ENCODE measurements at regions not wholly inside any gene's neighbourhood (a gene's known extent, or its start where the extent isn't known, plus 50 kb on each side); places are given as distances from the start of the nearest gene placed in this dataset.

- no peak for DNase-seq (ENCODE audit: low read depth in 2 of 2)
Observed at GRCh38 chr16:73885319-73885718, 411.3 kb upstream of the PSMD7 start.

GRCh38 chr16:73883841-73884240 is 412.8 kb upstream of the PSMD7 start:
- DNase-seq (ENCODE audit: low read depth in 2 of 2), result no peak

GRCh38 chr16:73883126-73883525 is 413.5 kb upstream of the PSMD7 start:
- DNase-seq (ENCODE audit: low read depth in 2 of 2), result no peak

GRCh38 chr16:73882651-73883050 is 414.0 kb upstream of the PSMD7 start:
- DNase-seq (ENCODE audit: low read depth in 2 of 2), result no peak

GRCh38 chr16:73882033-73882432 is 414.6 kb upstream of the PSMD7 start:
- DNase-seq (ENCODE audit: low read depth in 2 of 2), result no peak

- DNase-seq (ENCODE audit: low read depth in 2 of 2), result no peak
Observed at GRCh38 chr16:73879621-73880020, 417.0 kb upstream of the PSMD7 start.

GRCh38 chr16:73878611-73879010 is 418.0 kb upstream of the PSMD7 start:
- no peak for DNase-seq (ENCODE audit: low read depth in 2 of 2)

- DNase-seq (ENCODE audit: low read depth in 2 of 2), result no peak
Observed at GRCh38 chr16:73877150-73877549, 419.5 kb upstream of the PSMD7 start.

- no peak for DNase-seq (ENCODE audit: low read depth in 2 of 2)
Observed at GRCh38 chr16:73875996-73876690, 420.5 kb upstream of the PSMD7 start.

- DNase-seq (ENCODE audit: low read depth in 2 of 2), result no peak
Observed at GRCh38 chr16:73874324-73874723, 422.3 kb upstream of the PSMD7 start.

- no peak for DNase-seq (ENCODE audit: low read depth in 2 of 2)
Observed at GRCh38 chr16:73873643-73874042, 423.0 kb upstream of the PSMD7 start.

GRCh38 chr16:73872856-73873255 is 423.8 kb upstream of the PSMD7 start:
- no peak for DNase-seq (ENCODE audit: low read depth in 2 of 2)

GRCh38 chr16:73871088-73871733 is 425.4 kb upstream of the PSMD7 start:
- no peak for DNase-seq (ENCODE audit: low read depth in 2 of 2)

- no peak for DNase-seq (ENCODE audit: low read depth in 2 of 2)
Observed at GRCh38 chr16:73869126-73869525, 427.5 kb upstream of the PSMD7 start.

GRCh38 chr16:73864868-73865267 is 431.7 kb upstream of the PSMD7 start:
- no peak for DNase-seq (ENCODE audit: low read depth in 2 of 2)

GRCh38 chr16:73858326-73858725 is 438.3 kb upstream of the PSMD7 start:
- DNase-seq (ENCODE audit: low read depth in 2 of 2), result no peak

GRCh38 chr16:73853968-73854367 is 442.6 kb upstream of the PSMD7 start:
- DNase-seq (ENCODE audit: low read depth in 2 of 2), result no peak

- no peak for DNase-seq (ENCODE audit: low read depth in 2 of 2)
Observed at GRCh38 chr16:73852561-73852960, 444.1 kb upstream of the PSMD7 start.

- DNase-seq (ENCODE audit: low read depth in 2 of 2), result no peak
Observed at GRCh38 chr16:73848993-73849392, 447.6 kb upstream of the PSMD7 start.

- no peak for DNase-seq (ENCODE audit: low read depth in 2 of 2)
Observed at GRCh38 chr16:73847090-73847489, 449.5 kb upstream of the PSMD7 start.

- DNase-seq (ENCODE audit: low read depth in 2 of 2), result no peak
Observed at GRCh38 chr16:73846356-73846755, 450.3 kb upstream of the PSMD7 start.

- no peak for DNase-seq (ENCODE audit: low read depth in 2 of 2)
Observed at GRCh38 chr16:73846007-73846330, 450.6 kb upstream of the PSMD7 start.

- DNase-seq (ENCODE audit: low read depth in 2 of 2), result no peak
Observed at GRCh38 chr16:73845238-73846006, 451.2 kb upstream of the PSMD7 start.

Data from stimulated activated CD8-positive, alpha-beta memory T cell treated with anti-CD3 and anti-CD28 coated beads, Interleukin-15, amount 100 ng/mL, for 48 hours (primary cell).